H1 (cell line): ENCODE measurements at regions not wholly inside any gene's neighbourhood (a gene's known extent, or its start where the extent isn't known, plus 50 kb on each side); places are given as distances from the start of the nearest gene placed in this dataset.

Experiments
- CTCF ChIA-PET: fragments of 300-600 bp; sonication (Branson Sonifier 250); formaldehyde crosslinking; loops from one replicate; lab custom pipeline; 2021; ENCODE audit not compliant: partially characterized antibody; lab: Charles Lee
- POLR2A ChIA-PET: fragments of 300-600 bp; sonication (Branson Sonifier 250); formaldehyde crosslinking; loops from one replicate; lab custom pipeline; 2021; ENCODE audit warnings: inconsistent platforms; ENCODE audit not compliant: partially characterized antibody; lab: Charles Lee
- DNase-seq, 2 experiments: peaks; one replicate each; pipeline versions ENCODE4 v3.0.0 to v3.0.0-alpha.2; 2010 to 2022; ENCODE audit warnings: low spot score in 2 of 2, low read depth in 1 of 2, mixed read lengths in 1 of 2
- FAIRE-seq: peaks from 2 replicates; lab custom pipeline; 2011; peaks lifted over from hg19 to GRCh38; lab: Jason Lieb, UNC
- H2AFZ ChIP-seq: 2 replicates; pipeline ENCODE4 v1.8.1; 2012; ENCODE audit warnings: low read length, inconsistent platforms
- H2AK5ac ChIP-seq: 2 replicates; pipeline ENCODE4 v1.6.1; 2013; ENCODE audit warnings: low read depth, low read length
- H2BK120ac ChIP-seq: replicated peaks from 2 replicates; pipeline ENCODE3; 2013; ENCODE audit warnings: low read depth, low read length, inconsistent platforms
- H2BK12ac ChIP-seq: 2 replicates; pipeline ENCODE4 v1.6.1; 2013; ENCODE audit warnings: low read depth, low read length
- H2BK15ac ChIP-seq: 2 replicates; pipeline ENCODE4 v1.6.1; 2013; ENCODE audit warnings: low read length
- H2BK20ac ChIP-seq: 2 replicates; pipeline ENCODE4 v1.6.1; 2013; ENCODE audit warnings: low read length
- H2BK5ac ChIP-seq: 2 replicates; pipeline ENCODE4 v1.6.1; 2013; ENCODE audit warnings: low read depth, low read length
- H3K14ac ChIP-seq: 2 replicates; pipeline ENCODE4 v1.6.1; 2013; ENCODE audit warnings: inconsistent platforms; ENCODE audit not compliant: insufficient read length
- H3K18ac ChIP-seq: 2 replicates; pipeline ENCODE4 v1.6.1; 2013; ENCODE audit warnings: low read length; ENCODE audit errors: extremely low read depth
- H3K23ac ChIP-seq: 2 replicates; pipeline ENCODE4 v1.6.1; 2013; ENCODE audit warnings: inconsistent platforms; ENCODE audit not compliant: insufficient read length
- H3K23me2 ChIP-seq: 2 replicates; pipeline ENCODE4 v1.6.1; 2013; ENCODE audit warnings: low read depth, low read length
- H3K27ac ChIP-seq: 2 replicates; pipeline ENCODE4 v1.6.1; 2011; ENCODE audit warnings: low read depth, low read length, inconsistent platforms
- H3K27me3 ChIP-seq, 4 experiments: replicated peaks in 1 of 4; 1 replicate in 1 of 4; 2 replicates in 3 of 4; pipeline versions ENCODE4 v1.6.1 to v1.8.1; 2011 to 2013; ENCODE audit warnings: low read length in 3 of 4, mild to moderate bottlenecking in 3 of 4, inconsistent platforms in 2 of 4, mixed read lengths in 2 of 4, moderate library complexity in 1 of 4; ENCODE audit not compliant: control insufficient read depth in 3 of 4, insufficient read depth in 3 of 4; ENCODE audit errors: extremely low read depth in 1 of 4
- H3K36me3 ChIP-seq, 4 experiments: 2 replicates each; pipeline versions ENCODE4 v1.6.1 to v1.8.1; 2011 to 2013; ENCODE audit warnings: mild to moderate bottlenecking in 4 of 4, low read length in 3 of 4, moderate library complexity in 2 of 4, control low read depth in 1 of 4, inconsistent platforms in 1 of 4; ENCODE audit not compliant: insufficient read depth in 4 of 4, control insufficient read depth in 2 of 4
- H3K4ac ChIP-seq: replicated peaks from 2 replicates; pipeline ENCODE3; 2013; ENCODE audit warnings: low read length, low read depth, mixed read lengths, inconsistent platforms; ENCODE audit not compliant: insufficient read length
- H3K4me1 ChIP-seq, 4 experiments: replicated peaks in 1 of 4; 1 replicate in 1 of 4; 2 replicates in 3 of 4; pipeline versions ENCODE4 v1.6.1 to v1.8.1; 2011 to 2013; ENCODE audit warnings: low read length in 3 of 4, inconsistent platforms in 2 of 4, mixed read lengths in 1 of 4; ENCODE audit not compliant: insufficient read depth in 4 of 4, control insufficient read depth in 3 of 4
- H3K4me2 ChIP-seq, 2 experiments: 2 replicates each; pipeline versions ENCODE4 v1.6.1 to v1.8.1; 2011 to 2013; ENCODE audit warnings: low read depth in 2 of 2, low read length in 2 of 2, control low read depth in 1 of 2, inconsistent platforms in 1 of 2, mild to moderate bottlenecking in 1 of 2; ENCODE audit not compliant: insufficient read depth in 1 of 2
- H3K4me3 ChIP-seq, 4 experiments: fragments of 200-600, 300-600 bp in 1 of 4; sonication (generic), shearing (Covaris generic), sonication (Bioruptor Twin) in 1 of 4; 2 replicates each; pipeline versions ENCODE4 v1.5.1 to v1.8.1; 2011 to 2016; ENCODE audit warnings: low read length in 4 of 4, low read depth in 3 of 4, control low read depth in 2 of 4, inconsistent platforms in 2 of 4, mild to moderate bottlenecking in 2 of 4, mixed read lengths in 1 of 4, moderate library complexity in 1 of 4; ENCODE audit not compliant: insufficient read depth in 2 of 4; ENCODE audit errors: extremely low read depth in 1 of 4
- H3K56ac ChIP-seq: replicated peaks from 2 replicates; pipeline ENCODE3; 2013; ENCODE audit warnings: low read depth, mild to moderate bottlenecking, mixed read lengths, low read length, inconsistent platforms; ENCODE audit not compliant: insufficient read length
- H3K79me1 ChIP-seq: 2 replicates; pipeline ENCODE4 v1.6.1; 2013; ENCODE audit warnings: low read depth, low read length, control low read depth
- H3K79me2 ChIP-seq, 2 experiments: 2 replicates each; pipeline versions ENCODE4 v1.6.1 to v1.8.1; 2012 to 2013; ENCODE audit warnings: low read length in 2 of 2, mild to moderate bottlenecking in 2 of 2, inconsistent platforms in 1 of 2; ENCODE audit not compliant: insufficient read depth in 2 of 2, control insufficient read depth in 1 of 2
- H3K9ac ChIP-seq, 4 experiments: replicated peaks in 1 of 4; 1 replicate in 1 of 4; 2 replicates in 3 of 4; pipeline versions ENCODE4 v1.6.1 to v1.8.1; 2011 to 2013; ENCODE audit warnings: low read depth in 3 of 4, low read length in 3 of 4, control low read depth in 2 of 4, mild to moderate bottlenecking in 2 of 4, moderate library complexity in 2 of 4, inconsistent platforms in 1 of 4; ENCODE audit errors: extremely low read depth in 1 of 4
- H3K9me3 ChIP-seq, 2 experiments: 2 replicates each; pipeline versions ENCODE4 v1.6.1 to v1.8.1; 2012 to 2013; ENCODE audit warnings: mild to moderate bottlenecking in 2 of 2, moderate library complexity in 2 of 2, control low read depth in 1 of 2, inconsistent platforms in 1 of 2, low read depth in 1 of 2, low read length in 1 of 2, mixed read lengths in 1 of 2; ENCODE audit not compliant: insufficient read depth in 2 of 2
- H4K20me1 ChIP-seq, 2 experiments: replicated peaks in 1 of 2; 2 replicates each; pipeline versions ENCODE3 to v1.8.1; 2011 to 2013; ENCODE audit warnings: inconsistent platforms in 2 of 2, low read length in 2 of 2, mild to moderate bottlenecking in 1 of 2; ENCODE audit not compliant: insufficient read depth in 2 of 2, control insufficient read depth in 1 of 2
- H4K5ac ChIP-seq: 2 replicates; pipeline ENCODE4 v1.6.1; 2013; ENCODE audit warnings: low read length, low read depth, mixed read lengths, inconsistent platforms; ENCODE audit not compliant: insufficient read length
- H4K8ac ChIP-seq: 2 replicates; pipeline ENCODE4 v1.8.0; 2013; ENCODE audit warnings: mild to moderate bottlenecking, moderate library complexity, low read length, inconsistent platforms; ENCODE audit not compliant: insufficient read depth; ENCODE audit errors: extremely low read depth
- H4K91ac ChIP-seq: replicated peaks from 2 replicates; pipeline ENCODE3; 2013; ENCODE audit warnings: low read length, mixed read lengths, inconsistent platforms; ENCODE audit not compliant: insufficient read length
- CHD2 ChIP-seq: IDR thresholded peaks from 2 replicates; pipeline ENCODE4 v1.6.1; 2012; ENCODE audit warnings: low read length, improper control_type of control experiment
- EGR1 ChIP-seq: IDR thresholded peaks from 2 replicates; pipeline ENCODE4 v1.6.1; 2011; ENCODE audit warnings: low read depth, low read length, borderline replicate concordance
- GABPA ChIP-seq: IDR thresholded peaks from 2 replicates; pipeline ENCODE4 v1.6.1; 2011; ENCODE audit warnings: mild to moderate bottlenecking, low read length, moderate library complexity, borderline replicate concordance; ENCODE audit not compliant: insufficient read depth
- NRF1 ChIP-seq: IDR thresholded peaks from 2 replicates; pipeline ENCODE4 v1.6.1; 2011; ENCODE audit warnings: mild to moderate bottlenecking, low read depth, low read length, improper control_type of control experiment
- PHF8 ChIP-seq: fragments of 200-600 bp; sonication (generic); conservative IDR thresholded peaks from 2 replicates; pipeline ENCODE4 v1.7.1; 2012; ENCODE audit warnings: low read depth, mild to moderate bottlenecking, inconsistent platforms, low read length, moderate library complexity
- SIX5 ChIP-seq: IDR thresholded peaks from 2 replicates; pipeline ENCODE4 v1.6.1; 2011; ENCODE audit warnings: mild to moderate bottlenecking, low read depth, low read length
- TEAD4 ChIP-seq: IDR thresholded peaks from 2 replicates; pipeline ENCODE4 v1.6.1; 2012; ENCODE audit warnings: low read depth, low read length, inconsistent platforms, mixed read lengths
- WGBS, 2 experiments: shearing (Covaris generic) in 1 of 2; methylation state at CpG; one replicate each; pipeline versions ENCODE4 v1.1.6 to v1.1.7; 2013 to 2015; ENCODE audit warnings: low lambda C conversion rate in 2 of 2, mixed read lengths in 2 of 2, inconsistent platforms in 1 of 2, low coverage in 1 of 2, missing lambda C conversion rate in 1 of 2; ENCODE audit not compliant: insufficient replicate concordance in 2 of 2, insufficient coverage in 1 of 2, insufficient read length in 1 of 2; ENCODE audit errors: extremely low coverage in 1 of 2, missing lambda C conversion rate in 1 of 2; 5-methylcytosine and 5-hydroxymethylcytosine counted together
- TF ChIP-seq, protein P1 (sequence below): IDR thresholded peaks from 2 replicates; pipeline ENCODE4 v1.6.1; 2012; ENCODE audit warnings: low read length, inconsistent platforms
- TF ChIP-seq, protein P2 (sequence below), 3 experiments: IDR thresholded peaks; 1 replicate in 2 of 3; 2 replicates in 1 of 3; pipeline versions ENCODE4 v1.5.1 to v1.6.1; 2011; ENCODE audit warnings: low read length in 3 of 3, mild to moderate bottlenecking in 3 of 3, inconsistent platforms in 2 of 3, low read depth in 1 of 3, moderate library complexity in 1 of 3; ENCODE audit not compliant: insufficient read depth in 1 of 3; ENCODE audit errors: control extremely low read depth in 1 of 3
- TF ChIP-seq, protein P3 (sequence below): IDR thresholded peaks from 2 replicates; pipeline ENCODE4 v1.6.1; 2012; ENCODE audit warnings: inconsistent platforms

GRCh38 chr7:131970602-131971001 lies 414.2 kb upstream of the PODXL start:
- H4K8ac ChIP-seq: no peak overlapping the region
- no peak overlapping the region for H2BK20ac ChIP-seq
- WGBS, 2 experiments: 91% methylated on average over 4 of the region's 4 CpGs; no CpG with 5 or more reads in 1 of the 2 experiments
- peaks cover 2 to 7% (median 4%) of the 10 kb centered on the region in 4 experiments; a peak in 3 of 7 replicates for H3K4me1 ChIP-seq
- no peak overlapping the region for H3K14ac ChIP-seq
- no peaks in the 10 kb centered on the region for H3K9me3 ChIP-seq
- no peak overlapping the region for H3K4ac ChIP-seq
- H3K4me3 ChIP-seq: no peak overlapping the region
- no peak overlapping the region for H3K18ac ChIP-seq
- no peaks in the 10 kb centered on the region for H3K23me2 ChIP-seq
- no peak overlapping the region for H3K23ac ChIP-seq
- H4K5ac ChIP-seq: no peak overlapping the region
- H3K4me2 ChIP-seq: no peak overlapping the region
- no peak overlapping the region for H2BK15ac ChIP-seq
- H2AK5ac ChIP-seq: no peak overlapping the region
- DNase-seq (no peak), FAIRE-seq (no peak)
- no peak overlapping the region for H3K56ac ChIP-seq
- no peaks in the 10 kb centered on the region for H3K79me1 ChIP-seq
- no peaks in the 10 kb centered on the region for H4K20me1 ChIP-seq
- ChIA-PET POLR2A (no interaction called here), CTCF (interaction anchor here (0.6 to 3.3 kb wide), 5 partner anchors 20 to 111 kb away, joined by 3 to 9 read pairs (median 4); no protein-coding TSS in a partner anchor)
- no peak overlapping the region for H2BK5ac ChIP-seq
- no peak overlapping the region for H4K91ac ChIP-seq
- no peak overlapping the region for H3K9ac ChIP-seq
- H3K27ac ChIP-seq: no peak overlapping the region
- no peaks in the 10 kb centered on the region for H3K79me2 ChIP-seq
- H2AFZ ChIP-seq: no peak overlapping the region
- H2BK120ac ChIP-seq: no peak overlapping the region
- H2BK12ac ChIP-seq: no peak overlapping the region
- H3K36me3 ChIP-seq: no peaks in the 10 kb centered on the region
- H3K27me3 ChIP-seq: no peaks in the 10 kb centered on the region
- TF ChIP-seq PHF8: no peak
- no peak for TF ChIP-seq GABPA
- TF ChIP-seq EGR1: no peak
- TF ChIP-seq, protein P1, sequence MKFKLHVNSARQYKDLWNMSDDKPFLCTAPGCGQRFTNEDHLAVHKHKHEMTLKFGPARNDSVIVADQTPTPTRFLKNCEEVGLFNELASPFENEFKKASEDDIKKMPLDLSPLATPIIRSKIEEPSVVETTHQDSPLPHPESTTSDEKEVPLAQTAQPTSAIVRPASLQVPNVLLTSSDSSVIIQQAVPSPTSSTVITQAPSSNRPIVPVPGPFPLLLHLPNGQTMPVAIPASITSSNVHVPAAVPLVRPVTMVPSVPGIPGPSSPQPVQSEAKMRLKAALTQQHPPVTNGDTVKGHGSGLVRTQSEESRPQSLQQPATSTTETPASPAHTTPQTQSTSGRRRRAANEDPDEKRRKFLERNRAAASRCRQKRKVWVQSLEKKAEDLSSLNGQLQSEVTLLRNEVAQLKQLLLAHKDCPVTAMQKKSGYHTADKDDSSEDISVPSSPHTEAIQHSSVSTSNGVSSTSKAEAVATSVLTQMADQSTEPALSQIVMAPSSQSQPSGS: no peak
- TF ChIP-seq TEAD4: no peak
- no peak for TF ChIP-seq SIX5
- TF ChIP-seq NRF1: no peak
- TF ChIP-seq, protein P2, sequence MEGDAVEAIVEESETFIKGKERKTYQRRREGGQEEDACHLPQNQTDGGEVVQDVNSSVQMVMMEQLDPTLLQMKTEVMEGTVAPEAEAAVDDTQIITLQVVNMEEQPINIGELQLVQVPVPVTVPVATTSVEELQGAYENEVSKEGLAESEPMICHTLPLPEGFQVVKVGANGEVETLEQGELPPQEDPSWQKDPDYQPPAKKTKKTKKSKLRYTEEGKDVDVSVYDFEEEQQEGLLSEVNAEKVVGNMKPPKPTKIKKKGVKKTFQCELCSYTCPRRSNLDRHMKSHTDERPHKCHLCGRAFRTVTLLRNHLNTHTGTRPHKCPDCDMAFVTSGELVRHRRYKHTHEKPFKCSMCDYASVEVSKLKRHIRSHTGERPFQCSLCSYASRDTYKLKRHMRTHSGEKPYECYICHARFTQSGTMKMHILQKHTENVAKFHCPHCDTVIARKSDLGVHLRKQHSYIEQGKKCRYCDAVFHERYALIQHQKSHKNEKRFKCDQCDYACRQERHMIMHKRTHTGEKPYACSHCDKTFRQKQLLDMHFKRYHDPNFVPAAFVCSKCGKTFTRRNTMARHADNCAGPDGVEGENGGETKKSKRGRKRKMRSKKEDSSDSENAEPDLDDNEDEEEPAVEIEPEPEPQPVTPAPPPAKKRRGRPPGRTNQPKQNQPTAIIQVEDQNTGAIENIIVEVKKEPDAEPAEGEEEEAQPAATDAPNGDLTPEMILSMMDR (IDR thresholded peaks at IDR 0.05; ENCODE audit: control extremely low read depth in 1 of 3, insufficient read depth in 1 of 3, low read depth in 1 of 3, low read length in 3 of 3): no peak
- TF ChIP-seq CHD2: no peak
- TF ChIP-seq, protein P3, sequence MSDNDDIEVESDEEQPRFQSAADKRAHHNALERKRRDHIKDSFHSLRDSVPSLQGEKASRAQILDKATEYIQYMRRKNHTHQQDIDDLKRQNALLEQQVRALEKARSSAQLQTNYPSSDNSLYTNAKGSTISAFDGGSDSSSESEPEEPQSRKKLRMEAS: no peak
